B cell (primary cell): ENCODE measurements at regions not wholly inside any gene's neighbourhood (a gene's known extent, or its start where the extent isn't known, plus 50 kb on each side); places are given as distances from the start of the nearest gene placed in this dataset.

Experiments
- ATAC-seq: fragments of 200-7000 bp; cut with Tn5 transposase; one replicate; pipeline ENCODE4 v1.10.0; 2021; ENCODE audit warnings: low read depth, mild to moderate bottlenecking, moderate number of reproducible peaks, moderate library complexity
- CTCF ChIA-PET: fragments of 350-600 bp; sonication (Branson Sonifier 250); formaldehyde crosslinking; loops from one replicate; lab custom pipeline; 2021; ENCODE audit warnings: antibody characterized with exemption, inconsistent platforms; lab: Charles Lee
- POLR2A ChIA-PET: fragments of 350-600 bp; sonication (Branson Sonifier 250); formaldehyde crosslinking; loops from one replicate; lab custom pipeline; 2021; ENCODE audit warnings: antibody characterized with exemption; lab: Charles Lee
- DNase-seq: peaks from one replicate; pipeline ENCODE4 v3.0.0; 2013
- H2AFZ ChIP-seq: 2 replicates; pipeline ENCODE4 v1.6.1; 2012; ENCODE audit warnings: mild to moderate bottlenecking, low read depth, low read length; ENCODE audit not compliant: insufficient read depth, poor library complexity, severe bottlenecking
- H3K27ac ChIP-seq, 2 donors: 1 replicate in 1 of 2; 2 replicates in 1 of 2; pipeline ENCODE4 v1.5.1; 2012 to 2013; ENCODE audit warnings: low read length in 2 of 2, mild to moderate bottlenecking in 2 of 2, moderate library complexity in 1 of 2
- H3K27me3 ChIP-seq, 4 experiments: fragments of 200-600 bp in 1 of 4; sonication (generic) in 1 of 4; replicated peaks in 1 of 4; 1 replicate in 2 of 4; 2 replicates in 2 of 4; pipeline versions ENCODE4 v1.6.1 to v1.7.0; 2013 to 2016; ENCODE audit warnings: low read length in 3 of 4, mild to moderate bottlenecking in 2 of 4, mixed read lengths in 1 of 4, moderate library complexity in 1 of 4; ENCODE audit not compliant: insufficient read depth in 4 of 4, control insufficient read depth in 3 of 4; ENCODE audit errors: control extremely low read depth in 1 of 4
- H3K36me3 ChIP-seq, 2 experiments: replicated peaks in 1 of 2; 1 replicate in 1 of 2; 2 replicates in 1 of 2; pipeline versions ENCODE4 v1.6.1 to v1.7.1; 2013; ENCODE audit warnings: low read length in 1 of 2; ENCODE audit not compliant: insufficient read depth in 2 of 2, control insufficient read depth in 1 of 2; ENCODE audit errors: control extremely low read depth in 1 of 2, extremely low read depth in 1 of 2
- H3K4me1 ChIP-seq, 2 donors: fragments of 200-600 bp in 1 of 2; sonication (generic) in 1 of 2; 1 replicate in 1 of 2; 2 replicates in 1 of 2; pipeline versions ENCODE4 v1.5.1 to v1.6.1; 2013 to 2017; ENCODE audit warnings: low read length in 2 of 2; ENCODE audit not compliant: control insufficient read depth in 2 of 2, insufficient read depth in 2 of 2
- H3K4me2 ChIP-seq: replicated peaks from 2 replicates; pipeline ENCODE3; 2012; ENCODE audit warnings: mild to moderate bottlenecking, low read depth, low read length; ENCODE audit not compliant: poor library complexity, severe bottlenecking
- H3K4me3 ChIP-seq, 5 experiments: fragments of 200-600 bp in 1 of 5; sonication (generic) in 1 of 5; 1 replicate in 3 of 5; 2 replicates in 2 of 5; pipeline versions ENCODE4 v1.5.1 to v1.7.0; 2011 to 2016; ENCODE audit warnings: low read length in 4 of 5, mild to moderate bottlenecking in 4 of 5, low read depth in 2 of 5, control low read depth in 1 of 5, moderate library complexity in 1 of 5; ENCODE audit not compliant: insufficient read depth in 1 of 5; ENCODE audit errors: control extremely low read depth in 1 of 5, extremely low read depth in 1 of 5
- H3K79me2 ChIP-seq: fragments of 200-600 bp; sonication (generic); one replicate; pipeline ENCODE4 v1.6.0; 2016; ENCODE audit warnings: low read length; ENCODE audit not compliant: control insufficient read depth, insufficient read depth
- H3K9ac ChIP-seq: fragments of 200-600 bp; sonication (generic); 2 replicates; pipeline ENCODE4 v1.6.1; 2017; ENCODE audit warnings: mild to moderate bottlenecking, low read length, moderate library complexity
- H3K9me3 ChIP-seq, 3 donors: one replicate each; pipeline versions ENCODE4 v1.6.1 to v1.7.1; 2013; ENCODE audit warnings: low read length in 2 of 3; ENCODE audit not compliant: control insufficient read depth in 2 of 3, insufficient read depth in 1 of 3; ENCODE audit errors: control extremely low read depth in 1 of 3
- H4K20me1 ChIP-seq: 2 replicates; pipeline ENCODE4 v1.6.0; 2012; ENCODE audit warnings: mild to moderate bottlenecking, low read length; ENCODE audit not compliant: insufficient read depth, control insufficient read depth, poor library complexity, severe bottlenecking
- H3K27ac Mint-ChIP-seq: one replicate; pipeline ENCODE4 v1.8.0; 2021; ENCODE audit warnings: mixed read lengths
- H3K27me3 Mint-ChIP-seq: one replicate; pipeline ENCODE4 v1.8.0; 2021; ENCODE audit warnings: mixed read lengths
- H3K4me1 Mint-ChIP-seq: one replicate; pipeline ENCODE4 v1.8.0; 2021; ENCODE audit warnings: mixed read lengths
- H3K4me3 Mint-ChIP-seq: one replicate; pipeline ENCODE4 v1.8.0; 2021; ENCODE audit warnings: mixed read lengths
- H3K9me3 Mint-ChIP-seq: one replicate; pipeline ENCODE4 v1.8.0; 2022; ENCODE audit warnings: mixed read lengths; ENCODE audit not compliant: insufficient read depth
- CTCF ChIP-seq: fragments of 200-600 bp; IDR thresholded peaks from one replicate; pipeline ENCODE4 v1.8.0; 2022; ENCODE audit warnings: antibody characterized with exemption, mild to moderate bottlenecking
- EZH2 ChIP-seq: IDR thresholded peaks from 2 replicates; pipeline ENCODE4 v1.6.1; 2012; ENCODE audit warnings: borderline replicate concordance, low read depth, mild to moderate bottlenecking, moderate library complexity, low read length; ENCODE audit not compliant: insufficient read depth, poor library complexity, severe bottlenecking
- WGBS: methylation state at CpG from one replicate; pipeline ENCODE4 v1.1.5; 2013; ENCODE audit warnings: missing lambda C conversion rate; ENCODE audit not compliant: insufficient coverage; 5-methylcytosine and 5-hydroxymethylcytosine counted together
- intact Hi-C: fragments of 100-400 bp; cut with micrococcal nuclease; formaldehyde crosslinking; loops from one replicate; pipeline ENCODE4 v1.10.0; 2022

- CTCF ChIA-PET: no interaction called here
- Mint-ChIP-seq H3K9me3 (no peaks in the 10 kb centered on the region), H3K4me3 (no peak overlapping the region), H3K4me1 (peaks cover 6% of the 10 kb centered on the region), H3K27me3 (no peaks in the 10 kb centered on the region), H3K27ac (no peak overlapping the region)
- POLR2A ChIA-PET: no interaction called here
- intact Hi-C loops: no loop called here
- TF ChIP-seq EZH2 (no peak), CTCF (no peak)
- no peaks in the 10 kb centered on the region for H3K4me1 ChIP-seq
- no peak for DNase-seq
- no peak overlapping the region for H3K4me2 ChIP-seq
- H3K79me2 ChIP-seq: no peaks in the 10 kb centered on the region
- H3K4me3 ChIP-seq: no peak overlapping the region
- WGBS: 100% methylated on average over 1 of the region's 5 CpGs
- no peak overlapping the region for H3K27ac ChIP-seq
- H4K20me1 ChIP-seq: no peaks in the 10 kb centered on the region
- H3K36me3 ChIP-seq: no peaks in the 10 kb centered on the region
- ATAC-seq: no peak
- no peak overlapping the region for H3K9ac ChIP-seq
- no peaks in the 10 kb centered on the region for H3K27me3 ChIP-seq
- H2AFZ ChIP-seq: no peak overlapping the region
- peaks cover 0 to 2% (median 0%) of the 10 kb centered on the region in 3 donors for H3K9me3 ChIP-seq
Observed at GRCh38 chr2:213216461-213216860, 65.0 kb upstream of the IKZF2 start.

GRCh38 chr2:213219816-213220215 is 64.4 kb upstream of the SPAG16 start:
- no peak for TF ChIP-seq CTCF
- no peak for TF ChIP-seq EZH2
- no peak overlapping the region for H3K4me3 ChIP-seq
- DNase-seq (no peak), ATAC-seq (no peak)
- peaks cover 0 to 2% (median 0%) of the 10 kb centered on the region in 3 donors for H3K9me3 ChIP-seq
- intact Hi-C loops: no loop called here
- ChIA-PET POLR2A (no interaction called here), CTCF (no interaction called here)
- no peak overlapping the region for H3K4me2 ChIP-seq
- H3K27me3 ChIP-seq: no peaks in the 10 kb centered on the region
- no peaks in the 10 kb centered on the region for H3K9me3 Mint-ChIP-seq
- H3K4me1 Mint-ChIP-seq: peaks cover 7% of the 10 kb centered on the region
- H3K27ac Mint-ChIP-seq: no peak overlapping the region
- H3K79me2 ChIP-seq: no peaks in the 10 kb centered on the region
- H3K36me3 ChIP-seq: no peaks in the 10 kb centered on the region
- no peak overlapping the region for H3K9ac ChIP-seq
- H2AFZ ChIP-seq: no peak overlapping the region
- no peak overlapping the region for H3K4me3 Mint-ChIP-seq
- H4K20me1 ChIP-seq: no peaks in the 10 kb centered on the region
- no peaks in the 10 kb centered on the region for H3K27me3 Mint-ChIP-seq
- no peak overlapping the region for H3K27ac ChIP-seq
- H3K4me1 ChIP-seq: no peaks in the 10 kb centered on the region
- WGBS: no CpG with 5 or more reads among the region's 1 CpG
